ENCODE measurements at regions not wholly inside any gene's neighbourhood (a gene's known extent, or its start where the extent isn't known, plus 50 kb on each side); places are given as distances from the start of the nearest gene placed in this dataset.

DNA sequence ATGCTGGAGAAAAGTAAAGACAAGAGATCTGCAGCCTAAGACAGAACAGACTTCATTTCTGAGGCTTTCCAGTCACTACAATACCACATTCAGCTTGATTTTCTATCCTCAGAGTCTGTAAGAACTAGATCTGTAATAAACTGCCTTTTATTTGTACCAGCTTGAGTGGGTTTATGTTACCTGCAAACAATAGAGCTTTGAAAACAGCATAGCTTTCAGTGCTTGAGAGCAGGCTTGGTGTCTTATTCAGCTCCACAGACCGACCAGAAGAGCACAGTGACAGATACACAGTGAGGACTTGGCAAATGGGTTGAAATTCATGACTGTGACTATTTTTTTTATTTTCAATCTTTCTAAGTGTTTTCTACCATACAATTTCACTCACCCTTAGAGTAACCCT, 207.8 kb upstream of the OTX2 start:
- TF ChIP-seq, protein P1, sequence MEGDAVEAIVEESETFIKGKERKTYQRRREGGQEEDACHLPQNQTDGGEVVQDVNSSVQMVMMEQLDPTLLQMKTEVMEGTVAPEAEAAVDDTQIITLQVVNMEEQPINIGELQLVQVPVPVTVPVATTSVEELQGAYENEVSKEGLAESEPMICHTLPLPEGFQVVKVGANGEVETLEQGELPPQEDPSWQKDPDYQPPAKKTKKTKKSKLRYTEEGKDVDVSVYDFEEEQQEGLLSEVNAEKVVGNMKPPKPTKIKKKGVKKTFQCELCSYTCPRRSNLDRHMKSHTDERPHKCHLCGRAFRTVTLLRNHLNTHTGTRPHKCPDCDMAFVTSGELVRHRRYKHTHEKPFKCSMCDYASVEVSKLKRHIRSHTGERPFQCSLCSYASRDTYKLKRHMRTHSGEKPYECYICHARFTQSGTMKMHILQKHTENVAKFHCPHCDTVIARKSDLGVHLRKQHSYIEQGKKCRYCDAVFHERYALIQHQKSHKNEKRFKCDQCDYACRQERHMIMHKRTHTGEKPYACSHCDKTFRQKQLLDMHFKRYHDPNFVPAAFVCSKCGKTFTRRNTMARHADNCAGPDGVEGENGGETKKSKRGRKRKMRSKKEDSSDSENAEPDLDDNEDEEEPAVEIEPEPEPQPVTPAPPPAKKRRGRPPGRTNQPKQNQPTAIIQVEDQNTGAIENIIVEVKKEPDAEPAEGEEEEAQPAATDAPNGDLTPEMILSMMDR (conservative IDR thresholded peaks at IDR 0.05; ENCODE audit: low read depth, low read length) = no peak
- no peak for DNase-seq (ENCODE audit: low read depth)
- H3K4me3 ChIP-seq (ENCODE audit: low read depth, low read length) = no peak overlapping the region

DNA sequence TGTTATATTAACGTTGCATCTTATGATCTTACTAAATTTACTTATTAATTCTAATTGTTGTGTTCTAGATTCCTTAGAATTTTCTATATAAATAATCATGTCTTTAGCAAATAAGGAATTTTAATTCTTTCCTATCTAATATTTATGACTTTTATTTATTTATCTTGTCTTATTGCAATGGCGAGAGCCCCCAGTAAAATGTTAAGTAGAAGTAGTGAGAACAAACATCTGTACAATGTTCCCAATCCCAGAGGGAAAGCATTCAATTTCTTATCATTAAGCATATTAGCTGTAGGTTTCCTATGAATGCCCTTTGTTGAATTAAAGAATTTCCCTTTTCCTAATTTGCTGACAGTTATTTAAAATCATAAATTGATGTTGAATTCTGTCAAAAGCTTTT, 203.7 kb upstream of the OTX2 start:
- DNase-seq (ENCODE audit: low read depth) = no peak
- TF ChIP-seq, protein P1 (conservative IDR thresholded peaks at IDR 0.05; ENCODE audit: low read depth, low read length) = no peak
- H3K4me3 ChIP-seq (ENCODE audit: low read depth, low read length) = no peak overlapping the region

DNA sequence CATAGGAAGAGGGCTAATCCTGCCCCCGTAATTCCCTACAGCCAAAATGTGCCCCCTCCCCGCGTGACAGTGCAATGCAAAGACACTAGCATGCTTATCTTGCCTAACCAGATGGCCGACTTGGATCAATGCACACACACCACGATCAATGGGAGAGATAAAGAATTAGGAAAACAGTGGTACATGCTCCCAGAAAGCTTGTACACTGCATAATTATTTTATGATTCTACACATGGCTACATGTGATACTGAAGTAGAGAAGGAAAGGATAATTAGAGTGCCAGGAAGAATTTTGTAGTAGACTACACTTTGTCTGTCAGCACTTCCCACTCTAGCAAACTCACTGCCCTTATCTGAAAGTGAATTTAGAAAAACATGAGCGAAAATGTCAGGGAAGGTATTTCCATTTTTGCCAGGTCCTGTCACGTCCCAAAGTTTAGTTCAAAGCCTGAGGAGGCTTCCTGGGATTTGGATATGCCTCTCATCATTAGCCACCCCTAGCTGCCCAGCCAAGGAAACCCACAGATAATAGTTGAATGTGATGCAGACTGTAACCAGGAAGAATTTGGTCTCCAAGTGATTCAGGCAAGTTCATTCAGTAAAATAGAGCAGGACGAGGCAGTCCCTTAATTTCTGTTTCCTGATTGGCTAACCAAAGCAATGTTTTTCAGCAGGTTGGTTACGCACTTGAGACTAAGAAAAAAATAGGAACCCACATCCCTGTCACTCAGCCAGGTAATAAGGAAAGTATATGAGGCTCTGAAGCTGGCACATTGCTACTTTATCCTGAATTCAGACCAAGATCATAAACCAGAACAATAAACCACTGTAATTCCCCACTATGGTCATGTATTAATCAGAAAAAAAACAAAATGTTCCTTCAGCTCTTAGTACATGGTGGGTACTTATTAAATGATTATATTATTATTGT, 199.6 kb upstream of the OTX2 start:
- no peak for DNase-seq (ENCODE audit: low read depth)
- TF ChIP-seq, protein P1 (conservative IDR thresholded peaks at IDR 0.05; ENCODE audit: low read depth, low read length) = no peak
- no peak overlapping the region for H3K4me3 ChIP-seq (ENCODE audit: low read depth, low read length)

DNA sequence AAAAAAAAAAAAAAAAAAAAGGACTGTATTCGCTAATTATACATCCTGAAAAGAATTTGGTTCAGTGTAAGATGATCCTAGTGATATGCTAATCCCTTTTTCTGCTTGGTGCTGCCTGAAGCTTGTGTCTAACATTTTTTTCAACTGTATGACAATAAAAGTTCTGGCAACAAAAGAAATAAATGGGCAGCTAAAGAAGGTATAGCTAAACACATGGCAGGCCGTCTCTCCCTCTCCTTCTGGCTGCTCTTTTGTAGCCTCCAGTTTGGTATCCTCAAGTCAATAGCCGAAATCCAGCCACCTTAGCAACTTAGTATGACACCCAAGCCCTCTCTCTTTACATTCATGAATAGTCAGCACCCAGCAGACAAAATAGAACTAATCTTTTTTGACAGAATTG, 198.3 kb upstream of the OTX2 start:
- no peak overlapping the region for H3K4me3 ChIP-seq (ENCODE audit: low read depth, low read length)
- TF ChIP-seq, protein P1 (conservative IDR thresholded peaks at IDR 0.05; ENCODE audit: low read depth, low read length) = no peak
- no peak for DNase-seq (ENCODE audit: low read depth)

DNA sequence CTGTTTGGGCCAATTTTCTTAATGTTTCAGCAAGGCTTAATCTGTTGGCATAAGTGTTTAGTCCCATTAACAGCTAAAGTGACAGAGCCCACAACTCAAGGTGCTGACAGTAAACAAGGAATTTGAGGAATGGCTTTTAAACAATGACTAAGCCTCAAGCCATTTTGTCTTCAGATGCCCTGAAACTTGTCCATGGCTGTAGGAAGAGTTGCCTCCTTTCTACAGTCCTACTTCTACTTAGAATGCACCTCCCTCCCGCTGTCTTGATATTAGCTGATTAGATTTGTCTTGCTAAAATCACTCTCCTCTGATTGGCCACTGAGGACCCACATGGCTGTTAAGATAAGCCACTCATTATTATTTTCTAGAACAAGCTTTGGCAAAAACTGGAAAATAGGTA, 188.4 kb upstream of the OTX2 start:
- TF ChIP-seq, protein P1 (conservative IDR thresholded peaks at IDR 0.05; ENCODE audit: low read depth, low read length) = no peak
- no peak for DNase-seq (ENCODE audit: low read depth)
- H3K4me3 ChIP-seq (ENCODE audit: low read depth, low read length) = no peak overlapping the region

DNA sequence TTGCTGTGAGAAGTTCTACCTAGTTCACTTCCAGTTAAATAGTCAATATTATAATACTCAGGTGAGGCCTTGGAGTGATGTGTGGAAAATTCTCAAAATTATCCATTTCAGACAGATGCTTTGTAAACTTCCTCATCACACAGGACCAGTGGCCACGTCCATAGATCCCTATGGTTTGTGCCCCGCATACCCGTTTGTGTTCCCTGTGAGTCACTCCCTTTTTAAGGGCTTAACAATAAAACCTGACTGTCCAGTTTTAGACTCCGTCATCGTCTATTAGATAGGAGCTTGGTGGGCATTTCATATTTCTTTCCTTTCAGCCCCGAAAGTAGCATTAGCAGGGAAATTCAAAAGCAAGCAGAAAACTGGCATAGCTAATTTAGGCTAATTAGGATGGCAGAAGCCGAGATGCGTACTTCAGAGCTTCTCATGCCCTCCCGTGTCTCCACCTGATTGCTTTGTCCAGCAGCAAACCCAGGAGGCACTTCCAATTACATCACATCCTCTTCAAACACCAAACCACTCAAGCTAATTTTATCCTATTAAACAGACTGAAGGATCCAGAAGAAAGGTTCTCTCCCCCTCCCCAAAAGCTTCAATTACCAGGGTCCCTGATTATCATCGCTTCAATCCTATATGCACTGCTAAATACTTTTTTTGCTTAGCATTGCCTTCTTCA, 186.6 kb upstream of the OTX2 start:
- TF ChIP-seq, protein P1 (conservative IDR thresholded peaks at IDR 0.05; ENCODE audit: low read depth, low read length) = no peak
- DNase-seq (ENCODE audit: low read depth) = no peak
- no peak overlapping the region for H3K4me3 ChIP-seq (ENCODE audit: low read depth, low read length)

All from choroid plexus epithelial cell (primary cell).